HFFc6 (cell line): ENCODE measurements at regions not wholly inside any gene's neighbourhood (a gene's known extent, or its start where the extent isn't known, plus 50 kb on each side); places are given as distances from the start of the nearest gene placed in this dataset.
"Not testable (repeated sequence)": the region's sequence is repeated elsewhere in the genome, so short reads cannot be mapped to it uniquely, and the experiment has no call there.

ENCODE experiments used
- DNase-seq: peaks from one replicate; pipeline ENCODE4 v3.0.0-alpha.2; 2018
- H3K27ac Mint-ChIP-seq: 2 replicates; pipeline ENCODE4 v1.8.0; 2020; ENCODE audit warnings: mild to moderate bottlenecking, mixed read lengths
- H3K27me3 Mint-ChIP-seq: 2 replicates; pipeline ENCODE4 v1.8.0; 2021; ENCODE audit warnings: mild to moderate bottlenecking, moderate library complexity, mixed read lengths; ENCODE audit not compliant: insufficient read depth
- H3K36me3 Mint-ChIP-seq: 2 replicates; pipeline ENCODE4 v1.8.0; 2021; ENCODE audit warnings: low read depth, mixed read lengths
- H3K4me1 Mint-ChIP-seq: 2 replicates; pipeline ENCODE4 v1.8.0; 2020; ENCODE audit warnings: low read depth, mixed read lengths
- H3K4me3 Mint-ChIP-seq: 2 replicates; pipeline ENCODE4 v1.8.0; 2020; ENCODE audit warnings: mild to moderate bottlenecking, moderate library complexity, mixed read lengths
- H3K9me3 Mint-ChIP-seq: 2 replicates; pipeline ENCODE4 v1.8.0; 2020; ENCODE audit warnings: mild to moderate bottlenecking, mixed read lengths

- H3K27me3 Mint-ChIP-seq, H3K27ac Mint-ChIP-seq, H3K4me3 Mint-ChIP-seq, DNase-seq, H3K9me3 Mint-ChIP-seq, H3K4me1 Mint-ChIP-seq, H3K36me3 Mint-ChIP-seq: not testable (repeated sequence)
Observed at GRCh38 chr7:65074959-65075358, 68.5 kb upstream of the ERV3-1 start.

GRCh38 chr7:65073160-65073559 is 66.7 kb upstream of the ERV3-1 start:
- H3K4me1 Mint-ChIP-seq, H3K9me3 Mint-ChIP-seq, DNase-seq, H3K4me3 Mint-ChIP-seq, H3K36me3 Mint-ChIP-seq, H3K27me3 Mint-ChIP-seq: not testable (repeated sequence)
- H3K27ac Mint-ChIP-seq = peak overlapping the region; percentile 54; the same call in 1 of the 2 replicates

GRCh38 chr7:65071854-65072431 is 65.5 kb upstream of the ERV3-1 start:
- not testable (repeated sequence) for H3K4me3 Mint-ChIP-seq, H3K27ac Mint-ChIP-seq, H3K4me1 Mint-ChIP-seq, H3K9me3 Mint-ChIP-seq, H3K27me3 Mint-ChIP-seq, DNase-seq, H3K36me3 Mint-ChIP-seq

- not testable (repeated sequence) for H3K4me1 Mint-ChIP-seq, DNase-seq, H3K9me3 Mint-ChIP-seq, H3K36me3 Mint-ChIP-seq, H3K27ac Mint-ChIP-seq, H3K27me3 Mint-ChIP-seq, H3K4me3 Mint-ChIP-seq
Observed at GRCh38 chr7:65069476-65069875, 63.0 kb upstream of the ERV3-1 start.

- H3K4me3 Mint-ChIP-seq, H3K9me3 Mint-ChIP-seq, H3K4me1 Mint-ChIP-seq, H3K36me3 Mint-ChIP-seq, DNase-seq, H3K27ac Mint-ChIP-seq, H3K27me3 Mint-ChIP-seq: not testable (repeated sequence)
Observed at GRCh38 chr7:65062566-65062965, 56.1 kb upstream of the ERV3-1 start.

- H3K9me3 Mint-ChIP-seq, H3K27me3 Mint-ChIP-seq, H3K27ac Mint-ChIP-seq: not testable (repeated sequence)
Observed at GRCh38 chr7:65059247-65059646, 52.8 kb upstream of the ERV3-1 start.

More at GRCh38 chr7:65059247-65059646, 52.8 kb upstream of the ERV3-1 start:
- H3K4me3 Mint-ChIP-seq, DNase-seq, H3K36me3 Mint-ChIP-seq, H3K4me1 Mint-ChIP-seq: not testable (repeated sequence)
